Liver (tissue), 8 donors: ENCODE measurements at regions not wholly inside any gene's neighbourhood (a gene's known extent, or its start where the extent isn't known, plus 50 kb on each side); places are given as distances from the start of the nearest gene placed in this dataset.
"Not testable (repeated sequence)": the region's sequence is repeated elsewhere in the genome, so short reads cannot be mapped to it uniquely, and the experiment has no call there.

Experiments used
- DNase-seq: peaks from one replicate; pipeline ENCODE4 v3.0.0-alpha.2; 2017; ENCODE audit warnings: low spot score
- H3K27ac ChIP-seq, 2 donors: one replicate each; pipeline ENCODE4 v1.7.0; 2013; ENCODE audit warnings: inconsistent platforms in 2 of 2, low read length in 2 of 2, control low read depth in 1 of 2, low read depth in 1 of 2, mild to moderate bottlenecking in 1 of 2
- H3K27me3 ChIP-seq, 4 donors: one replicate each; pipeline versions ENCODE4 v1.6.1 to v1.7.0; 2013; ENCODE audit warnings: low read length in 3 of 4, inconsistent platforms in 1 of 4, mild to moderate bottlenecking in 1 of 4, moderate library complexity in 1 of 4; ENCODE audit not compliant: control insufficient read depth in 4 of 4, insufficient read depth in 4 of 4
- H3K36me3 ChIP-seq, 4 donors: one replicate each; pipeline versions ENCODE4 v1.6.1 to v1.7.0; 2013; ENCODE audit warnings: low read length in 3 of 4, mild to moderate bottlenecking in 3 of 4, low read depth in 1 of 4, moderate library complexity in 1 of 4; ENCODE audit not compliant: control insufficient read depth in 4 of 4, insufficient read depth in 3 of 4
- H3K4me1 ChIP-seq, 4 donors: one replicate each; pipeline versions ENCODE4 v1.6.1 to v1.7.0; 2013; ENCODE audit warnings: low read length in 3 of 4, mild to moderate bottlenecking in 3 of 4, moderate library complexity in 1 of 4; ENCODE audit not compliant: control insufficient read depth in 4 of 4, insufficient read depth in 4 of 4
- H3K4me3 ChIP-seq, 3 donors: one replicate each; pipeline versions ENCODE4 v1.6.1 to v1.7.0; 2013; ENCODE audit warnings: low read length in 3 of 3, control low read depth in 1 of 3, low read depth in 1 of 3, mild to moderate bottlenecking in 1 of 3
- H3K9ac ChIP-seq, 2 donors: one replicate each; pipeline ENCODE4 v1.7.0; 2013; ENCODE audit warnings: low read length in 2 of 2, mild to moderate bottlenecking in 2 of 2, moderate library complexity in 2 of 2, control low read depth in 1 of 2, low read depth in 1 of 2
- H3K9me3 ChIP-seq, 4 donors: one replicate each; pipeline versions ENCODE4 v1.6.1 to v1.7.0; 2013; ENCODE audit warnings: low read length in 3 of 4; ENCODE audit not compliant: control insufficient read depth in 4 of 4
- ATF3 ChIP-seq: IDR thresholded peaks from 2 replicates; pipeline ENCODE4 v1.6.1; 2016; ENCODE audit warnings: antibody characterized with exemption
- CTCF ChIP-seq: fragments of 150-350 bp; IDR thresholded peaks from 2 replicates; pipeline ENCODE4 v1.5.1; 2017; ENCODE audit warnings: improper control_type of control experiment, low read depth, low read length; ENCODE audit not compliant: missing input control
- EGR1 ChIP-seq, 2 donors: IDR thresholded peaks; 2 replicates each; pipeline ENCODE4 v1.6.1; 2016 to 2018; ENCODE audit warnings: antibody characterized with exemption in 2 of 2, low read depth in 2 of 2
- FOXA1 ChIP-seq: IDR thresholded peaks from 2 replicates; pipeline ENCODE4 v1.6.1; 2016; ENCODE audit warnings: antibody characterized with exemption
- FOXA2 ChIP-seq: IDR thresholded peaks from 2 replicates; pipeline ENCODE4 v1.6.1; 2016; ENCODE audit warnings: antibody characterized with exemption
- GABPA ChIP-seq, 2 donors: IDR thresholded peaks in 1 of 2; conservative IDR thresholded peaks in 1 of 2; 2 replicates each; pipeline ENCODE4 v1.6.1; 2016; ENCODE audit warnings: antibody characterized with exemption in 2 of 2, mild to moderate bottlenecking in 1 of 2, moderate library complexity in 1 of 2
- HNF4A ChIP-seq, 2 donors: conservative IDR thresholded peaks; 2 replicates each; pipeline ENCODE4 v1.6.1; 2016; ENCODE audit warnings: antibody characterized with exemption in 2 of 2, mild to moderate bottlenecking in 2 of 2
- HNF4G ChIP-seq: IDR thresholded peaks from 2 replicates; pipeline ENCODE4 v1.6.1; 2016; ENCODE audit warnings: antibody characterized with exemption
- JUND ChIP-seq, 2 donors: IDR thresholded peaks; 2 replicates each; pipeline ENCODE4 v1.6.1; 2016; ENCODE audit warnings: antibody characterized with exemption in 2 of 2
- MAX ChIP-seq: IDR thresholded peaks from 2 replicates; pipeline ENCODE4 v1.6.1; 2016; ENCODE audit warnings: antibody characterized with exemption
- NR2F2 ChIP-seq: IDR thresholded peaks from 2 replicates; pipeline ENCODE4 v1.6.1; 2016; ENCODE audit warnings: antibody characterized with exemption
- RAD21 ChIP-seq, 2 donors: IDR thresholded peaks; 2 replicates each; pipeline ENCODE4 v1.6.1; 2016; ENCODE audit warnings: antibody characterized with exemption in 2 of 2, mild to moderate bottlenecking in 2 of 2
- REST ChIP-seq: IDR thresholded peaks from 2 replicates; pipeline ENCODE4 v1.6.1; 2016; ENCODE audit warnings: antibody characterized with exemption, mild to moderate bottlenecking
- RXRA ChIP-seq, 2 donors: IDR thresholded peaks; 2 replicates each; pipeline ENCODE4 v1.6.1; 2017 to 2018; ENCODE audit warnings: antibody characterized with exemption in 2 of 2, mild to moderate bottlenecking in 1 of 2
- SP1 ChIP-seq: IDR thresholded peaks from 2 replicates; pipeline ENCODE4 v1.6.1; 2018; ENCODE audit warnings: antibody characterized with exemption, mild to moderate bottlenecking
- TAF1 ChIP-seq: conservative IDR thresholded peaks from 2 replicates; pipeline ENCODE4 v1.6.1; 2016; ENCODE audit warnings: antibody characterized with exemption, mild to moderate bottlenecking
- YY1 ChIP-seq: IDR thresholded peaks from 2 replicates; pipeline ENCODE4 v1.6.1; 2016; ENCODE audit warnings: antibody characterized with exemption, mild to moderate bottlenecking
- ZBTB33 ChIP-seq: IDR thresholded peaks from 2 replicates; pipeline ENCODE4 v1.6.1; 2016; ENCODE audit warnings: antibody characterized with exemption
- WGBS: extraction: QIAGEN DNeasy Blood & Tissue Kit; methylation state at CpG from one replicate; pipeline ENCODE4 v1.1.7; 2013; 5-methylcytosine and 5-hydroxymethylcytosine counted together
- donor health status: healthy.
- donor health status: healthy.
- donor health status: healthy.
- donor health status: healthy.
- donor health status: healthy.

- H3K27me3 ChIP-seq, result no peaks in the 10 kb centered on the region
- H3K36me3 ChIP-seq, result no peaks in the 10 kb centered on the region
- WGBS, result 60% methylated on average over 3 of the region's 3 CpGs
- no peak overlapping the region for H3K27ac ChIP-seq
- DNase-seq, result no peak
- H3K9ac ChIP-seq, result no peak overlapping the region
- H3K4me3 ChIP-seq, result no peak overlapping the region
- H3K4me1 ChIP-seq, result no peaks in the 10 kb centered on the region
- TF ChIP-seq MAX (no peak), GABPA (IDR thresholded peaks at IDR 0.05 in 1 of 2, conservative IDR thresholded peaks at IDR 0.05 in 1 of 2) (no peak), NR2F2 (no peak), FOXA1 (no peak), RAD21 (IDR thresholded peaks at IDR 0.05) (no peak), CTCF (no peak), JUND (IDR thresholded peaks at IDR 0.05) (no peak), ATF3 (no peak), HNF4G (no peak), FOXA2 (no peak), HNF4A (conservative IDR thresholded peaks at IDR 0.05) (no peak), ZBTB33 (no peak), SP1 (no peak), YY1 (no peak), REST (no peak), RXRA (IDR thresholded peaks at IDR 0.05) (no peak), EGR1 (IDR thresholded peaks at IDR 0.05; ENCODE audit: low read depth in 2 of 2) (no peak), TAF1 (no peak)
- H3K9me3 ChIP-seq, result no peaks in the 10 kb centered on the region
Observed at GRCh38 chr3:153545471-153545870, 383.4 kb downstream of the RAP2B start.

- no peak for DNase-seq
- no peaks in the 10 kb centered on the region for H3K4me1 ChIP-seq
- 82% methylated on average over 1 of the region's 1 CpG for WGBS
- no peak overlapping the region for H3K27ac ChIP-seq
- no peaks in the 10 kb centered on the region for H3K9me3 ChIP-seq
- H3K36me3 ChIP-seq, result no peaks in the 10 kb centered on the region
- H3K27me3 ChIP-seq, result no peaks in the 10 kb centered on the region
- no peak overlapping the region for H3K9ac ChIP-seq
- TF ChIP-seq MAX (no peak), SP1 (no peak), ATF3 (no peak), YY1 (no peak), HNF4A (conservative IDR thresholded peaks at IDR 0.05) (no peak), RAD21 (IDR thresholded peaks at IDR 0.05) (no peak), ZBTB33 (no peak), EGR1 (IDR thresholded peaks at IDR 0.05; ENCODE audit: low read depth in 2 of 2) (no peak), FOXA1 (no peak), TAF1 (no peak), NR2F2 (no peak), HNF4G (no peak), FOXA2 (no peak), GABPA (IDR thresholded peaks at IDR 0.05 in 1 of 2, conservative IDR thresholded peaks at IDR 0.05 in 1 of 2) (no peak)
- H3K4me3 ChIP-seq, result no peak overlapping the region
Observed at GRCh38 chr3:153547970-153548369, 385.9 kb downstream of the RAP2B start.

GRCh38 chr3:153549686-153550085 is 387.7 kb downstream of the RAP2B start:
- H3K4me1 ChIP-seq, DNase-seq: not testable (repeated sequence)

More at GRCh38 chr3:153549686-153550085, 387.7 kb downstream of the RAP2B start:
- H3K27ac ChIP-seq, H3K9ac ChIP-seq, H3K27me3 ChIP-seq, H3K9me3 ChIP-seq, H3K36me3 ChIP-seq, H3K4me3 ChIP-seq: not testable (repeated sequence)
